ENCODE measurements at regions not wholly inside any gene's neighbourhood (a gene's known extent, or its start where the extent isn't known, plus 50 kb on each side); places are given as distances from the start of the nearest gene placed in this dataset.

- DNase-seq (ENCODE audit: low read depth), result no peak
These were observed 207.3 kb upstream of the SOX11 start for GRCh38 chr2:5484868-5485267.

- DNase-seq (ENCODE audit: low read depth), result no peak
These were observed 200.7 kb upstream of the SOX11 start for GRCh38 chr2:5491523-5491922.

- no peak for DNase-seq (ENCODE audit: low read depth)
These were observed 198.9 kb upstream of the SOX11 start for GRCh38 chr2:5493256-5493655.

- DNase-seq (ENCODE audit: low read depth), result no peak
These were observed 198.0 kb upstream of the SOX11 start for GRCh38 chr2:5494212-5494611.

GRCh38 chr2:5495586-5495985, 196.6 kb upstream of the SOX11 start:
- DNase-seq (ENCODE audit: low read depth), result no peak

- no peak for DNase-seq (ENCODE audit: low read depth)
These were observed 194.3 kb upstream of the SOX11 start for GRCh38 chr2:5497874-5498273.

- no peak for DNase-seq (ENCODE audit: low read depth)
These were observed 190.4 kb upstream of the SOX11 start for GRCh38 chr2:5501807-5502206.

- DNase-seq (ENCODE audit: low read depth), result no peak
These were observed 189.8 kb upstream of the SOX11 start for GRCh38 chr2:5502385-5502784.

GRCh38 chr2:5504756-5505155, 187.4 kb upstream of the SOX11 start:
- no peak for DNase-seq (ENCODE audit: low read depth)

- DNase-seq (ENCODE audit: low read depth), result no peak
These were observed 184.8 kb upstream of the SOX11 start for GRCh38 chr2:5507367-5507766.

- DNase-seq (ENCODE audit: low read depth), result no peak
These were observed 182.8 kb upstream of the SOX11 start for GRCh38 chr2:5509362-5509761.

GRCh38 chr2:5510082-5510481, 182.1 kb upstream of the SOX11 start:
- no peak for DNase-seq (ENCODE audit: low read depth)

- DNase-seq (ENCODE audit: low read depth), result no peak
These were observed 176.5 kb upstream of the SOX11 start for GRCh38 chr2:5515693-5516092.

- DNase-seq (ENCODE audit: low read depth), result no peak
These were observed 172.9 kb upstream of the SOX11 start for GRCh38 chr2:5519286-5519685.

- no peak for DNase-seq (ENCODE audit: low read depth)
These were observed 171.7 kb upstream of the SOX11 start for GRCh38 chr2:5520463-5520972.

GRCh38 chr2:5521461-5521860, 170.7 kb upstream of the SOX11 start:
- no peak for DNase-seq (ENCODE audit: low read depth)

GRCh38 chr2:5524551-5524950, 167.6 kb upstream of the SOX11 start:
- no peak for DNase-seq (ENCODE audit: low read depth)

GRCh38 chr2:5528706-5529105, 163.5 kb upstream of the SOX11 start:
- no peak for DNase-seq (ENCODE audit: low read depth)

- DNase-seq (ENCODE audit: low read depth), result no peak
These were observed 162.0 kb upstream of the SOX11 start for GRCh38 chr2:5530011-5530696.

GRCh38 chr2:5535301-5535700, 156.9 kb upstream of the SOX11 start:
- DNase-seq (ENCODE audit: low read depth), result no peak

- no peak for DNase-seq (ENCODE audit: low read depth)
These were observed 154.9 kb upstream of the SOX11 start for GRCh38 chr2:5537180-5537688.

GRCh38 chr2:5538313-5538712, 153.9 kb upstream of the SOX11 start:
- no peak for DNase-seq (ENCODE audit: low read depth)

- DNase-seq (ENCODE audit: low read depth), result no peak
These were observed 153.4 kb upstream of the SOX11 start for GRCh38 chr2:5538772-5539171.
